Neural progenitor cell (in vitro differentiated cells): ENCODE measurements at regions not wholly inside any gene's neighbourhood (a gene's known extent, or its start where the extent isn't known, plus 50 kb on each side); places are given as distances from the start of the nearest gene placed in this dataset.

Experiments
- DNase-seq: peaks from one replicate; pipeline ENCODE4 v3.0.0-alpha.2; 2016; ENCODE audit warnings: low spot score
- H2AFZ ChIP-seq: fragments of 200-600 bp; sonication (generic); replicated peaks from 2 replicates; pipeline ENCODE4 v1.6.1; 2016; ENCODE audit warnings: antibody characterized with exemption
- H3F3A ChIP-seq: fragments of 200-600 bp; sonication (generic); 2 replicates; pipeline ENCODE4 v1.6.1; 2016; ENCODE audit warnings: antibody characterized with exemption, low read depth
- H3K27ac ChIP-seq: fragments of 200-600 bp; sonication (generic); 2 replicates; pipeline ENCODE4 v1.5.1; 2016; ENCODE audit warnings: mild to moderate bottlenecking
- H3K27me3 ChIP-seq: fragments of 200-600 bp; sonication (generic); 2 replicates; pipeline ENCODE4 v1.6.1; 2016; ENCODE audit warnings: mild to moderate bottlenecking, moderate library complexity
- H3K36me3 ChIP-seq: fragments of 200-600 bp; sonication (generic); 2 replicates; pipeline ENCODE4 v1.5.1; 2016
- H3K4me1 ChIP-seq: fragments of 200-600 bp; sonication (generic); 2 replicates; pipeline ENCODE4 v1.6.1; 2016; ENCODE audit warnings: mixed run types
- H3K4me2 ChIP-seq: fragments of 200-600 bp; sonication (generic); 2 replicates; pipeline ENCODE4 v1.6.1; 2016
- H3K4me3 ChIP-seq: fragments of 200-600 bp; sonication (generic); 2 replicates; pipeline ENCODE4 v1.5.1; 2016
- H3K79me2 ChIP-seq: fragments of 200-600 bp; sonication (generic); 2 replicates; pipeline ENCODE4 v1.6.1; 2016; ENCODE audit warnings: low read depth
- H3K9ac ChIP-seq: fragments of 200-600 bp; sonication (generic); 2 replicates; pipeline ENCODE4 v1.6.1; 2016
- H3K9me3 ChIP-seq: fragments of 200-600 bp; sonication (generic); 2 replicates; pipeline ENCODE4 v1.5.1; 2016; ENCODE audit warnings: low read depth
- H4K20me1 ChIP-seq: fragments of 200-600 bp; sonication (generic); 2 replicates; pipeline ENCODE4 v1.6.1; 2016; ENCODE audit warnings: low read depth
- H3K27ac Mint-ChIP-seq: 3 replicates; pipeline ENCODE4 v1.8.0; 2021; ENCODE audit warnings: mixed read lengths
- H3K27me3 Mint-ChIP-seq: 2 replicates; pipeline ENCODE4 v1.8.0; 2022; ENCODE audit warnings: low read depth, mild to moderate bottlenecking, inconsistent platforms, moderate library complexity, mixed read lengths; ENCODE audit not compliant: insufficient read depth
- H3K36me3 Mint-ChIP-seq: 3 replicates; pipeline ENCODE4 v1.8.0; 2021; ENCODE audit warnings: mixed read lengths
- H3K4me1 Mint-ChIP-seq: 3 replicates; pipeline ENCODE4 v1.8.0; 2021; ENCODE audit warnings: mixed read lengths
- H3K4me3 Mint-ChIP-seq: 3 replicates; pipeline ENCODE4 v1.8.0; 2021; ENCODE audit warnings: mild to moderate bottlenecking, moderate library complexity, mixed read lengths
- H3K9me3 Mint-ChIP-seq: 3 replicates; pipeline ENCODE4 v1.8.0; 2020; ENCODE audit warnings: mixed read lengths
- EZH2 ChIP-seq: fragments of 200-600 bp; sonication (generic); IDR thresholded peaks from 2 replicates; pipeline ENCODE4 v1.6.1; 2017; ENCODE audit warnings: antibody characterized with exemption, mild to moderate bottlenecking, moderate library complexity
- EZH2phosphoT487 ChIP-seq: fragments of 200-600 bp; sonication (generic); IDR thresholded peaks from 2 replicates; pipeline ENCODE4 v1.6.1; 2017; ENCODE audit warnings: antibody characterized with exemption
- TF ChIP-seq, protein P1 (sequence below): fragments of 200-600 bp; sonication (generic); IDR thresholded peaks from 2 replicates; pipeline ENCODE4 v1.5.1; 2017; ENCODE audit warnings: antibody characterized with exemption, mild to moderate bottlenecking

DNA sequence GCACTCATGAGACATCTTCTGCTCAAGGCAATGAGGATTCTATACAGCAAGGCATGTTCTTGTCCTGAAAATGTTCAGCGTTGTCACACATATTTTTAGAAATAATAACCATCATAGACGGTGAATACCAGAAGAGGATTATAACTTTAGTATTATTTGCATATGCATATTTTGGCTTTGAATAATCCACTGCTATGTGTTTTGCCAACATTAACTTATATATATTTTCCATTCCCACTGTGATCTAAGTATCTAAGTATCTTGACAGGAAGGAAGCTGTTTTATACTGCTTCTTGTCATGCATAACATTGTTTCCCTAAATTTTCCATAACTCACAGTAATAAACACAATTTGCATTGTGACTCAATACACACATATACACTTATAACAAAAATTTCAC lies 509.5 kb downstream of the TBL1XR1 start:
- Mint-ChIP-seq H3K4me3 (no peak overlapping the region), H3K27me3 (peaks cover 2% of the 10 kb centered on the region), H3K9me3 (no peaks in the 10 kb centered on the region), H3K4me1 (peaks cover 6% of the 10 kb centered on the region), H3K36me3 (no peaks in the 10 kb centered on the region), H3K27ac (no peak overlapping the region)
- DNase-seq = no peak
- Histone ChIP-seq H2AFZ (no peak overlapping the region), H4K20me1 (no peaks in the 10 kb centered on the region), H3K4me1 (no peaks in the 10 kb centered on the region), H3K79me2 (no peaks in the 10 kb centered on the region), H3K36me3 (no peaks in the 10 kb centered on the region), H3F3A (no peaks in the 10 kb centered on the region), H3K4me3 (no peak overlapping the region), H3K9ac (no peak overlapping the region), H3K9me3 (no peaks in the 10 kb centered on the region), H3K27ac (no peak overlapping the region), H3K27me3 (no peaks in the 10 kb centered on the region), H3K4me2 (no peak overlapping the region)
- TF ChIP-seq, protein P1, sequence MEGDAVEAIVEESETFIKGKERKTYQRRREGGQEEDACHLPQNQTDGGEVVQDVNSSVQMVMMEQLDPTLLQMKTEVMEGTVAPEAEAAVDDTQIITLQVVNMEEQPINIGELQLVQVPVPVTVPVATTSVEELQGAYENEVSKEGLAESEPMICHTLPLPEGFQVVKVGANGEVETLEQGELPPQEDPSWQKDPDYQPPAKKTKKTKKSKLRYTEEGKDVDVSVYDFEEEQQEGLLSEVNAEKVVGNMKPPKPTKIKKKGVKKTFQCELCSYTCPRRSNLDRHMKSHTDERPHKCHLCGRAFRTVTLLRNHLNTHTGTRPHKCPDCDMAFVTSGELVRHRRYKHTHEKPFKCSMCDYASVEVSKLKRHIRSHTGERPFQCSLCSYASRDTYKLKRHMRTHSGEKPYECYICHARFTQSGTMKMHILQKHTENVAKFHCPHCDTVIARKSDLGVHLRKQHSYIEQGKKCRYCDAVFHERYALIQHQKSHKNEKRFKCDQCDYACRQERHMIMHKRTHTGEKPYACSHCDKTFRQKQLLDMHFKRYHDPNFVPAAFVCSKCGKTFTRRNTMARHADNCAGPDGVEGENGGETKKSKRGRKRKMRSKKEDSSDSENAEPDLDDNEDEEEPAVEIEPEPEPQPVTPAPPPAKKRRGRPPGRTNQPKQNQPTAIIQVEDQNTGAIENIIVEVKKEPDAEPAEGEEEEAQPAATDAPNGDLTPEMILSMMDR = no peak
- TF ChIP-seq EZH2 (no peak), EZH2phosphoT487 (no peak)

DNA sequence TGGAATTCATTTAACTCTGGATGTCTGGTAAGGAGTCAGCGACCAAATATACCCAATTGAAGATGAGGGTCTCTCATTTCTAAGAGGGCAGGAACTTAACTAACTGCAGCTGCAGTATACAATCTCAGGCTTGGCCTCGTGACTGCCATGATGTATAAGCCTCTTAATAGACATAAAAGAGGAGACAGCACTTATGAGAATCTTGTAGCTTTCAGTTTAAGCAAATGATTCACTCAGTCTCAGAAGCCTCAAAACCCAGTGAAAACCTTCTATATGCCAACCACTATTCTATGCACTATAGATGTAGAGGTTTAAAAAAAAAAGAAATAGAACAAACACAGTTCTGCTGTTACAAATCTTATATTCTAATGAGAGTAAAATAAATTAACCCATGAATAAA lies 513.9 kb downstream of the TBL1XR1 start:
- H3K36me3 Mint-ChIP-seq = no peaks in the 10 kb centered on the region
- Histone ChIP-seq H3K27ac (no peak overlapping the region), H4K20me1 (no peaks in the 10 kb centered on the region), H3K27me3 (no peaks in the 10 kb centered on the region), H3K79me2 (no peaks in the 10 kb centered on the region), H3K9ac (no peak overlapping the region), H3K4me2 (no peak overlapping the region), H3K36me3 (no peaks in the 10 kb centered on the region), H3K4me3 (no peak overlapping the region), H3F3A (no peaks in the 10 kb centered on the region), H3K4me1 (no peaks in the 10 kb centered on the region), H3K9me3 (no peaks in the 10 kb centered on the region), H2AFZ (no peak overlapping the region)
- no peak overlapping the region for H3K27ac Mint-ChIP-seq
- no peak overlapping the region for H3K4me3 Mint-ChIP-seq
- H3K9me3 Mint-ChIP-seq = peaks cover 7% of the 10 kb centered on the region
- TF ChIP-seq, protein P1 = no peak
- TF ChIP-seq EZH2 (no peak), EZH2phosphoT487 (no peak)
- no peak for DNase-seq
- H3K27me3 Mint-ChIP-seq = no peaks in the 10 kb centered on the region
- no peaks in the 10 kb centered on the region for H3K4me1 Mint-ChIP-seq

DNA sequence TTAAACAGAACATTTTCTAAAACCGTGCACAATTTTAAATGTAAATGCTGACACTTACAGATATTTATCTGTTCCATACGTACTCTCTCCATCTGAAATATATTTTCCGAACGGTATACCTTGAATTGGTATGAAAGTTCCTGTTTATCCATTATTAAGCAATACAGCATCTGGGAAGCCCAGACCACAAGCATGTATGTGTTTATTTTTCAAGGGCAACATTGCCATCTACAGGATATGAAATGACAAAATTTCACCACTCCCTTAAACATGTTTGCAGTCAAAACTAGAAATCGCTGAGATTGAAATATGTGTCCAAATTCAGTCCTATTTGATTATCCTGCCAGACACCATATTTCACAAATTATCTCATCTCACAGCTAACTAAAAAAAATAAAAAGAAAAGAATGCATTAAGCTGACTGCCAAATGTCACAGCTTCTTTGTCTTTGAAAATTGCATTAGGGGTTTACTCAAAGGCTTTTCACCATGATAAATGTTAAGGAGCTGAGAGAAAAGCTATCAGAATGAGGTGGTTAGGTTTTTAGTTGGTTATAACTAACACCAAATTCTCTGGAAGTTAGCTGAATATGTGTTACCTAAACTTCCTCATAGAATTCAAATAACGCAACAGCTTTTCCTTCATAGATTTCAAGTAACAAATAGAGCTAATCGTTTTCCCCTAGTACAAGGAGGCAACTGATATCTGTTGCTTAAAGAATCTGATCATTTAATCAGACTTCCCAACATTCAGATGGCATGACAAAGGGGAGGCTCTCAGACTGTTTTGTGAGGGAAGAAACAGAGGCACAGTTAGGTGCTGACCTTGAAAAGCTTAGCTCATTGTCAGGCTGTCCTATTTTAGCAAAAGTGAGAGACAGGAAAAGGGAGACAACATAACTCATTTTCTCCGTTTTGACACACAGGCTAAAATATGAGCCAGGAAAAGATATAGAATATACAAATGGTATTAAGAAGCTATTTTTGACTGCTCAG lies 533.1 kb downstream of the TBL1XR1 start:
- H3K4me2 ChIP-seq = no peak overlapping the region

More for the DNA sequence above, 533.1 kb downstream of the TBL1XR1 start:
- H3K4me1 Mint-ChIP-seq = peaks cover 19% of the 10 kb centered on the region
- no peak overlapping the region for H3K4me3 ChIP-seq
- TF ChIP-seq EZH2 (no peak), EZH2phosphoT487 (no peak)
- TF ChIP-seq, protein P1 = peak; percentile 48
- no peaks in the 10 kb centered on the region for H3K9me3 Mint-ChIP-seq
- H3F3A ChIP-seq = no peaks in the 10 kb centered on the region
- H3K4me3 Mint-ChIP-seq = no peak overlapping the region
- no peak overlapping the region for H3K27ac Mint-ChIP-seq
- no peaks in the 10 kb centered on the region for H3K36me3 ChIP-seq
- H3K9me3 ChIP-seq = no peaks in the 10 kb centered on the region
- H3K27me3 Mint-ChIP-seq = no peaks in the 10 kb centered on the region
- no peaks in the 10 kb centered on the region for H3K79me2 ChIP-seq
- DNase-seq = peak; percentile 39
- H3K36me3 Mint-ChIP-seq = no peaks in the 10 kb centered on the region
- no peak overlapping the region for H3K27ac ChIP-seq
- H3K27me3 ChIP-seq = no peaks in the 10 kb centered on the region
- H2AFZ ChIP-seq = no peak overlapping the region
- H3K4me1 ChIP-seq = peaks cover 17% of the 10 kb centered on the region
- no peak overlapping the region for H3K9ac ChIP-seq
- H4K20me1 ChIP-seq = no peaks in the 10 kb centered on the region
